DOHH2 (cell line): ENCODE measurements at regions not wholly inside any gene's neighbourhood (a gene's known extent, or its start where the extent isn't known, plus 50 kb on each side); places are given as distances from the start of the nearest gene placed in this dataset.

ENCODE experiments used
- EZH2phosphoT487 ChIP-seq: fragments of 200-600 bp; sonication (generic); IDR thresholded peaks from 2 replicates; pipeline ENCODE4 v1.6.1; 2017; ENCODE audit warnings: borderline replicate concordance, mild to moderate bottlenecking, antibody characterized with exemption, low read length, moderate library complexity, mixed read lengths
- TF ChIP-seq, protein P1 (sequence below): fragments of 200-600 bp; sonication (generic); IDR thresholded peaks from one replicate; pipeline ENCODE4 v1.5.1; 2014; ENCODE audit warnings: antibody characterized with exemption, mild to moderate bottlenecking, low read depth, low read length; ENCODE audit not compliant: poor library complexity, severe bottlenecking

DNA sequence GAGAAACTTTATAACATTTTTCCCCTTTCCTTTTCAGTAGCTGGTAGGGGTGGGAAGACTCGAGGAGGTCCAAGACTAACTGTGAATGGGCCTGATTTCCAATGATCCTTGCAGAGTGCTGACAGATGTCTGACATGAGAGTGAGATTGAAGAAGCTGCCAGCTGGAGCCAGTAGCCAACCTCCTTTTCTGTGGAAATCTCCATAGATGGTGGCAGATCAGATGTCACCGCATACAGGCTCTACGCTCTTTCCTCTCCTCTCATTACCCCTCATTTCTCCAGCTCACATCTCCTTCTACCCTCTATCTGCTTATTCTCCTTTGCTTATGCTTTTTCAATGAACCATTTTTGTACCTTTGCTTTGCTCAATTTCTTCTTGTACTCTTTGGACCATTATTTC is 395.2 kb upstream of the TNC start:
- TF ChIP-seq EZH2phosphoT487: no peak
- TF ChIP-seq, protein P1, sequence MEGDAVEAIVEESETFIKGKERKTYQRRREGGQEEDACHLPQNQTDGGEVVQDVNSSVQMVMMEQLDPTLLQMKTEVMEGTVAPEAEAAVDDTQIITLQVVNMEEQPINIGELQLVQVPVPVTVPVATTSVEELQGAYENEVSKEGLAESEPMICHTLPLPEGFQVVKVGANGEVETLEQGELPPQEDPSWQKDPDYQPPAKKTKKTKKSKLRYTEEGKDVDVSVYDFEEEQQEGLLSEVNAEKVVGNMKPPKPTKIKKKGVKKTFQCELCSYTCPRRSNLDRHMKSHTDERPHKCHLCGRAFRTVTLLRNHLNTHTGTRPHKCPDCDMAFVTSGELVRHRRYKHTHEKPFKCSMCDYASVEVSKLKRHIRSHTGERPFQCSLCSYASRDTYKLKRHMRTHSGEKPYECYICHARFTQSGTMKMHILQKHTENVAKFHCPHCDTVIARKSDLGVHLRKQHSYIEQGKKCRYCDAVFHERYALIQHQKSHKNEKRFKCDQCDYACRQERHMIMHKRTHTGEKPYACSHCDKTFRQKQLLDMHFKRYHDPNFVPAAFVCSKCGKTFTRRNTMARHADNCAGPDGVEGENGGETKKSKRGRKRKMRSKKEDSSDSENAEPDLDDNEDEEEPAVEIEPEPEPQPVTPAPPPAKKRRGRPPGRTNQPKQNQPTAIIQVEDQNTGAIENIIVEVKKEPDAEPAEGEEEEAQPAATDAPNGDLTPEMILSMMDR: no peak
